DOHH2 (cell line): ENCODE measurements at regions not wholly inside any gene's neighbourhood (a gene's known extent, or its start where the extent isn't known, plus 50 kb on each side); places are given as distances from the start of the nearest gene placed in this dataset.
"Not testable (repeated sequence)": the region's sequence is repeated elsewhere in the genome, so short reads cannot be mapped to it uniquely, and the experiment has no call there.

Experiments used
- H3F3A ChIP-seq: fragments of 200-600 bp; sonication (generic), shearing (Covaris generic); 2 replicates; pipeline ENCODE4 v1.6.0; 2016; ENCODE audit warnings: antibody characterized with exemption, mild to moderate bottlenecking; ENCODE audit not compliant: control insufficient read depth, insufficient read depth
- H3K27ac ChIP-seq: fragments of 200-600 bp; sonication (generic); 2 replicates; pipeline ENCODE4 v1.5.1; 2014; ENCODE audit warnings: low read depth, mild to moderate bottlenecking, low read length, moderate library complexity
- H3K27me3 ChIP-seq: fragments of 200-600 bp; sonication (generic); 2 replicates; pipeline ENCODE4 v1.6.1; 2014; ENCODE audit warnings: mild to moderate bottlenecking, low read length, mixed read lengths; ENCODE audit not compliant: control insufficient read depth
- H3K36me3 ChIP-seq: fragments of 200-600 bp; sonication (generic); 2 replicates; pipeline ENCODE4 v1.6.1; 2014; ENCODE audit warnings: mild to moderate bottlenecking, low read length, moderate library complexity, mixed read lengths; ENCODE audit not compliant: control insufficient read depth
- H3K4me1 ChIP-seq: fragments of 200-600 bp; sonication (generic); 2 replicates; pipeline ENCODE4 v1.6.1; 2014; ENCODE audit warnings: mild to moderate bottlenecking, low read length, mixed read lengths; ENCODE audit not compliant: control insufficient read depth
- H3K4me2 ChIP-seq: fragments of 200-600 bp; sonication (generic); 2 replicates; pipeline ENCODE4 v1.6.0; 2014; ENCODE audit warnings: mild to moderate bottlenecking, low read length, moderate library complexity
- H3K4me3 ChIP-seq: fragments of 200-600 bp; sonication (generic); 2 replicates; pipeline ENCODE4 v1.5.1; 2014; ENCODE audit warnings: mild to moderate bottlenecking, low read length, mixed read lengths
- H3K79me2 ChIP-seq: fragments of 200-600 bp; sonication (generic); 2 replicates; pipeline ENCODE4 v1.6.1; 2014; ENCODE audit warnings: mild to moderate bottlenecking, low read length, mixed read lengths; ENCODE audit not compliant: control insufficient read depth
- H3K9me2 ChIP-seq: fragments of 200-600 bp; sonication (generic); replicated peaks from 2 replicates; pipeline ENCODE4 v1.6.1; 2014; ENCODE audit warnings: mild to moderate bottlenecking, low read length, mixed read lengths; ENCODE audit not compliant: control insufficient read depth
- H3K9me3 ChIP-seq: fragments of 200-600 bp; sonication (generic); 2 replicates; pipeline ENCODE4 v1.6.1; 2014; ENCODE audit warnings: antibody characterized with exemption, low read length, mixed read lengths; ENCODE audit not compliant: control insufficient read depth, insufficient read depth
- H4K20me1 ChIP-seq: fragments of 200-600 bp; sonication (generic); 2 replicates; pipeline ENCODE4 v1.6.0; 2014; ENCODE audit warnings: low read depth, mild to moderate bottlenecking, antibody characterized with exemption, low read length, moderate library complexity; ENCODE audit not compliant: control insufficient read depth, insufficient read depth
- CTCF ChIP-seq: fragments of 200-600 bp; sonication (generic); IDR thresholded peaks from one replicate; pipeline ENCODE4 v1.5.1; 2014; ENCODE audit warnings: antibody characterized with exemption, mild to moderate bottlenecking, low read depth, low read length; ENCODE audit not compliant: poor library complexity, severe bottlenecking
- EZH2phosphoT487 ChIP-seq: fragments of 200-600 bp; sonication (generic); IDR thresholded peaks from 2 replicates; pipeline ENCODE4 v1.6.1; 2017; ENCODE audit warnings: borderline replicate concordance, mild to moderate bottlenecking, antibody characterized with exemption, low read length, moderate library complexity, mixed read lengths

- peaks cover 22% of the 10 kb centered on the region for H3K36me3 ChIP-seq
- H3K4me1 ChIP-seq = peaks cover 93% of the 10 kb centered on the region
- H3K79me2 ChIP-seq = 0 out of 2 replicates have a peak, but pooled peaks cover 4% of the 10 kb centered on the region
- H3K9me2 ChIP-seq = no peaks in the 10 kb centered on the region
- no peaks in the 10 kb centered on the region for H3K27me3 ChIP-seq
- peak overlapping the region; percentile 100 for H3K27ac ChIP-seq
- no peaks in the 10 kb centered on the region for H4K20me1 ChIP-seq
- no peaks in the 10 kb centered on the region for H3K9me3 ChIP-seq
- peaks cover 66% of the 10 kb centered on the region for H3F3A ChIP-seq
- peak overlapping the region; percentile 99 for H3K4me2 ChIP-seq
- peak overlapping the region; percentile 74 for H3K4me3 ChIP-seq
- no peak for TF ChIP-seq EZH2phosphoT487
- TF ChIP-seq CTCF = no peak
Measured at GRCh38 chr22:22165936-22166710, 78.5 kb upstream of the VPREB1 start.

- H3K27ac ChIP-seq = peak overlapping the region; percentile 100
- H3K4me2 ChIP-seq = peak overlapping the region; percentile 99
- peaks cover 57% of the 10 kb centered on the region for H3F3A ChIP-seq
- H3K9me2 ChIP-seq = no peaks in the 10 kb centered on the region
- H3K4me1 ChIP-seq = peaks cover 82% of the 10 kb centered on the region
- peak; percentile 40 for TF ChIP-seq CTCF
- no peak for TF ChIP-seq EZH2phosphoT487
- H3K79me2 ChIP-seq = 0 out of 2 replicates have a peak, but pooled peaks cover 4% of the 10 kb centered on the region
- no peaks in the 10 kb centered on the region for H4K20me1 ChIP-seq
- peak overlapping the region; percentile 74 for H3K4me3 ChIP-seq
- H3K36me3 ChIP-seq = peaks cover 22% of the 10 kb centered on the region
- H3K9me3 ChIP-seq = no peaks in the 10 kb centered on the region
- no peaks in the 10 kb centered on the region for H3K27me3 ChIP-seq
Measured at GRCh38 chr22:22164541-22165272, 79.9 kb upstream of the VPREB1 start.

- Histone ChIP-seq H3K9me2 (no peaks in the 10 kb centered on the region), H3K4me3 (peak overlapping the region; percentile 74), H3K36me3 (peaks cover 15% of the 10 kb centered on the region), H3K4me1 (peaks cover 85% of the 10 kb centered on the region), H3K4me2 (peak overlapping the region; percentile 99), H3K79me2 (0 out of 2 replicates have a peak, but pooled peaks cover 4% of the 10 kb centered on the region), H3K9me3 (no peaks in the 10 kb centered on the region), H4K20me1 (no peaks in the 10 kb centered on the region), H3K27me3 (no peaks in the 10 kb centered on the region), H3F3A (peaks cover 53% of the 10 kb centered on the region), H3K27ac (peak overlapping the region; percentile 100)
- TF ChIP-seq CTCF (no peak), EZH2phosphoT487 (no peak)
Measured at GRCh38 chr22:22161924-22162851, 82.4 kb upstream of the VPREB1 start.

GRCh38 chr22:22160768-22161167 lies 83.8 kb upstream of the VPREB1 start:
- peaks cover 85% of the 10 kb centered on the region for H3K4me1 ChIP-seq
- H3K27me3 ChIP-seq = not testable (repeated sequence)

More at GRCh38 chr22:22160768-22161167, 83.8 kb upstream of the VPREB1 start:
- H4K20me1 ChIP-seq, H3K4me3 ChIP-seq, H3K27ac ChIP-seq, H3K9me3 ChIP-seq, H3K4me2 ChIP-seq, H3K36me3 ChIP-seq, H3K79me2 ChIP-seq, H3K9me2 ChIP-seq: not testable (repeated sequence)
- H3F3A ChIP-seq = peaks cover 39% of the 10 kb centered on the region
